ENCODE measurements at regions not wholly inside any gene's neighbourhood (a gene's known extent, or its start where the extent isn't known, plus 50 kb on each side); places are given as distances from the start of the nearest gene placed in this dataset.

DNA sequence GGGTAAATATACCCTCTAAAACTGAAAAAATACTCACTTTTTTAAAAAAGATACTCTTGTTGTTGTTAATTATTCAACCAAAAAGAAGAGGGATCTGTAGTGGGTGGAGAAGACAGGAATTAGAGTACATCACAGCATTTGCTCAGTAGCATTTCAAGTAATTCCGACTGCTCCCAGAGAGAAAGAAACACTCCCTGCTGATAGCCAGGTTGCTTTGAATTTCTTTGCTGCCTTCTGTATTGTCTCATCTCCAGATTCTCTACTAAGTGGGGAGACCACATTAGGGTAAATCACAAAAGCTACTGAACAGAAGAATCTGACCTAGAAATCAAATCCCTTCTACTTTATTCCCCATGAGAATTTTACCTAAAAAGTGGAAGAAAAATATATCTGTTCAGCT lies 661.1 kb downstream of the BRINP3 start:
- Histone ChIP-seq H3K9ac (ENCODE audit: low read depth, low read length) (no peak overlapping the region), H3K9me3 (ENCODE audit: control insufficient read depth, insufficient read depth, low read length) (no peaks in the 10 kb centered on the region), H3K4me1 (ENCODE audit: insufficient read depth, low read length) (no peaks in the 10 kb centered on the region), H3K36me3 (ENCODE audit: insufficient read depth, low read length) (no peaks in the 10 kb centered on the region)

DNA sequence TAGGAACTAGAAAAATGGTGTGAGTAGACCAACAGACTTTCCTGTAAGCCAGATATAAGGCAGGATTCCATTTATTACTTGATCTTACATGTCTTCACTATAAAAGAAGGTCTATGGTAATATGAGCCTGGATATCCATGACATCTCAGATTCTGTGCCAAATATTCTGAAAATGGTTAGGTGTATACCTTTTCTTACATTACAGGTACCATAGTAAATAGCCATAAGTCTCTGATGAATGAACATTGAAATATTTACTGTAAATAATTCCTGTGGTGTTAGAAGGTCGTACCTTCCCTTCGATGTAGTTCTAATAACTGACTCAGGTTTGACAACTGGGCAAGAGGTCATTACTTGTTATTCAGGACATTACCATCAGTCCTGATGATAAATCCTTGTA lies 657.9 kb downstream of the BRINP3 start:
- Histone ChIP-seq H3K9me3 (ENCODE audit: control insufficient read depth, insufficient read depth, low read length) (no peaks in the 10 kb centered on the region), H3K9ac (ENCODE audit: low read depth, low read length) (no peak overlapping the region), H3K36me3 (ENCODE audit: insufficient read depth, low read length) (no peaks in the 10 kb centered on the region), H3K4me1 (ENCODE audit: insufficient read depth, low read length) (no peaks in the 10 kb centered on the region)

DNA sequence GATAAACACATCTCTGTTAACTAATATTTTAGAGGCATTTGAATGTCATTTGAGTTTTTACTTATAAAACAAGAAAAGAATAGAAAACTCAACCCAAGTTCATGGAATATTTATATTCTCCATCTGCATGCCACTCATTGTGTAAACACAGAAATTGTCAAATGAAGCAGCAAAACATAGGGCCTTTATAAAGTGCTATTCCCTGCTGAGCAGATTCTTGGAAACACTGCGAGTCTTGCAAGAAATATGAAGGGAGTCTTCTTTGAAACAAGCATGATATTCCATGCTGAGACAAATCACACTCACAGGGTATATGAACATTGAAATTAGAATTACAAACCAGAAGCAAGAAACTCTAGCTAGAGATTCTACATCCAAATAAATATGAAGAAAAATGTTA lies 655.8 kb downstream of the BRINP3 start:
- Histone ChIP-seq H3K9ac (ENCODE audit: low read depth, low read length) (no peak overlapping the region), H3K36me3 (ENCODE audit: insufficient read depth, low read length) (no peaks in the 10 kb centered on the region), H3K4me1 (ENCODE audit: insufficient read depth, low read length) (no peaks in the 10 kb centered on the region), H3K9me3 (ENCODE audit: control insufficient read depth, insufficient read depth, low read length) (no peaks in the 10 kb centered on the region)

DNA sequence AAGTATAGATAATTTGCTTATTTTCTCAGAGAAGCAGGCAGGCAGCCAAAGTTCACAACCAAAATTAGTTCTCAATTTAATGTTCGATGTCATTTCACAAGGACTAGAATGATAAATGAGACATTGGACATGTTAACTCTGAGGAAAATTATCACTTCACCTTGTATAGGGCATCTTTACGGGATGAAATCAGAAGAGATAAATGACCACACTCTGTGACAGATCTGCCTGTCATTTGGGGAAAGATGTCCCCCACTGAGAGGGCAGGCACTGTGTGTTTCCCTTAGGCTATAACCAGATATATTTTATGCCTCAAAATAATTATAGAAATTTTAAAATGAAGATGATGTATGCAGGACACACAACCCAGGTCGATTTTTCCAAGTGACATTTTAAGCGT lies 642.9 kb downstream of the BRINP3 start:
- no peaks in the 10 kb centered on the region for H3K9me3 ChIP-seq (ENCODE audit: control insufficient read depth, insufficient read depth, low read length)
- H3K4me1 ChIP-seq (ENCODE audit: insufficient read depth, low read length), result no peaks in the 10 kb centered on the region
- H3K36me3 ChIP-seq (ENCODE audit: insufficient read depth, low read length), result no peaks in the 10 kb centered on the region
- no peak overlapping the region for H3K9ac ChIP-seq (ENCODE audit: low read depth, low read length)

DNA sequence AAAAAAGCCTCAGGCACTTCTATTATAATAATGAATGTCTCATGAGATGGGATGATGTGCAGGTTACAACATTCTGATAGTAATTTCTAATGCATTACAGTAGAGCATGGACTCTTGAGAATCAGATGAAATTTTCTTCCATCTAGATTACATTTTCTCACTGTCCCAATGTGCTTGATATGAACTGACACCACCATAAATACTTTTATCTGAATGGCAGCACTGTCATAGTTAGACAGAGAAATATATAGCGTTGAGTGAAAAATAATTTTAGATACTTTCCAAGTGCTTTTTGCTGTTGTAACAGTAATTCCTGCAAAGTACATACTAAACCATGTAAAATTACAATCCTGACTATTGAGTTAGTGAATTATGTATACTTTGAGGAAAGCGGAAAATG lies 630.1 kb downstream of the BRINP3 start:
- H3K9ac ChIP-seq (ENCODE audit: low read depth, low read length), result no peak overlapping the region
- H3K36me3 ChIP-seq (ENCODE audit: insufficient read depth, low read length), result no peaks in the 10 kb centered on the region
- H3K9me3 ChIP-seq (ENCODE audit: control insufficient read depth, insufficient read depth, low read length), result no peaks in the 10 kb centered on the region
- H3K4me1 ChIP-seq (ENCODE audit: insufficient read depth, low read length), result no peaks in the 10 kb centered on the region

DNA sequence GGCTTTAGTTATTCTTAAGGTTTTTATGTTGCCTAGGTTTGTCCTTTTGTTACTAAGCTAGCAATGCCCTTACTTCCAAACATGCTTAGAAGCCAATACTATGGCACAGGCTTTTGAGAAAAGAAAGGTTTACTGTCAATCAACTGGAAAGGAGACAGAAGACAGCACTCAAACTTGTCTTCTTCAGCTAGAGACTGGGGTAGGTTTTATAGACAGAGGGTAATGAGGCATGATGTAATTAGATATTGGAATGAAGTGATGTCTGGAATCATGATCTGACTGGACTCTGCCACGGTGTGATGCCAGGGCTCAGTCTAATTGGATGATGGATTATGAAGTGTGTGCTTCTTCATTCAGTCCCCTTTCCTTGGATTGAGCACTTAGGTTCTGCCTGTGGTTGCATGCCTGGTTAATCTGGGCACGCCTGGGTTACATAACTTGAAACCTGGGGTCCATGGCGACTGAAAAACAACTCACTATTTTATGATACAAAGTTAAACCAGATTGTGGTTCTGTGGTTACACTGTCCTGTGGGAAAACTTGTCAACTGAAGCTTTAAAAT lies 625.8 kb downstream of the BRINP3 start:
- Histone ChIP-seq H3K9me3 (ENCODE audit: control insufficient read depth, insufficient read depth, low read length) (no peaks in the 10 kb centered on the region), H3K4me1 (ENCODE audit: insufficient read depth, low read length) (no peaks in the 10 kb centered on the region), H3K36me3 (ENCODE audit: insufficient read depth, low read length) (no peaks in the 10 kb centered on the region), H3K9ac (ENCODE audit: low read depth, low read length) (no peak overlapping the region)

DNA sequence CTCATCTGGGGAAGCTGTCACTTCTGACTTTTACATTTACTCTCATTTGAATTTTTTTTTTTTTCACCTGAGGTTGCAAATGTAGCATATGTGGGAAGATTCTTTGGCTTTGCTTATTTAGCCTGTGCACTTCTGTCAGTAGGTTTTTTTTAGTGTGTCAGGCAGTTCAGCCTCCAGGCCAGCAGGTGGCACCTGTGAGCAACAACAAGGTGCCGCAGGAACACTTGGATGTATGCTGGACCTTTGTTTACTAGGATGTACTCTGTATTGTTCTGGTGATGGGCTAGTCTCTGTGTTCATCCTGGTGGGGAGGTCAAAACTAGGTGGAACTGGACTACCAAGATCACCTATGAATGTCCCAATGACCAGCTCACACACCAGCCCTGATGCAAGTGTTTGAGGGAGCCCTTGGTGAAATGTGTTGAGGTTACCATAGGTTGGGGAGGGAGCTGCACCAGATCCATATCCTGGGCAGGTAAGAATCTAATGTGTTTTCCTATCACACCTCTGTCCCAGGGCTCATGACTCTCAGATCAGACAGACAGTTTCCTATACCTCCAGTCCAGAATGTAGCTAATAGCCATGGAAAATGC lies 618.2 kb downstream of the BRINP3 start:
- no peaks in the 10 kb centered on the region for H3K4me1 ChIP-seq (ENCODE audit: insufficient read depth, low read length)
- peaks cover 9% of the 10 kb centered on the region; the same call in 1 of the 2 replicates for H3K9me3 ChIP-seq (ENCODE audit: control insufficient read depth, insufficient read depth, low read length)
- H3K36me3 ChIP-seq (ENCODE audit: insufficient read depth, low read length), result no peaks in the 10 kb centered on the region
- H3K9ac ChIP-seq (ENCODE audit: low read depth, low read length), result no peak overlapping the region

DNA sequence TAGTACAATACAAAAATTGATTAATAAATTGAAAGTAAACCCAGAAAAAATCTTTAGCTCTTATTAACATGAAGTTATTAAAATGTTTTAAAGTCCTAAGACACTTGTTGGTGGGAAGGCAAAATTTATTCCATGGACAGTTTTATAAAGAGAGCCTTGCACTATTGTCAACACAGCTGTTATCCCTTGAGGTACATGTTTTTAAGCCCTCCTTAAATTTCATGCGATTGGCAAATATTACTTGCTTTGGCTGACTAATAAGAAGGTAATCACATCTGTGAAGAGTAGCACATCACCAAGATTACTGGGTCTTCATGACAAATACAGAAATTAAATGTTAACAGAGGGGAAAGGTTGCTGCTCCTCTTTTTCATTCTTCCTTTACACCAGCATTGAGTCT lies 611.1 kb downstream of the BRINP3 start:
- Histone ChIP-seq H3K9me3 (ENCODE audit: control insufficient read depth, insufficient read depth, low read length) (no peaks in the 10 kb centered on the region), H3K36me3 (ENCODE audit: insufficient read depth, low read length) (no peaks in the 10 kb centered on the region), H3K4me1 (ENCODE audit: insufficient read depth, low read length) (no peaks in the 10 kb centered on the region), H3K9ac (ENCODE audit: low read depth, low read length) (no peak overlapping the region)

DNA sequence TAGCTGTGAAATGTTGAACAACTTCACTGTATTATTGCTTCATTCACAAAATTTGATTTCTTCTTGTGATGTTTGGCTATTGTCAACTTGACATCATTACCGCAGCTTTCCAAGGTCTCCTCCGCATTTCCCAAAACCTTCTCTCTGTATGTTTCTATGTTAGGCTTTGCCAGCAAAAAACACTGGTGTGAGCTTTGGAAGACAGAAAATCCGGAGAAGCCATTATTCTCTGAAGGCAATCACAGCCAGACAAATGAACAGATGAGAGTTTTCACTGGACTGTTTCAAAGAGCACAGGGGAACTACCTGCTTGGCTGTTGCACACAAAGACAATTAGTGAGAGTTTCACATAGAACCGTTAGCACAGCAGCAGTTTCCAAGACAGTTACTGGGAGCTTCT lies 609.6 kb downstream of the BRINP3 start:
- no peaks in the 10 kb centered on the region for H3K4me1 ChIP-seq (ENCODE audit: insufficient read depth, low read length)

DNA sequence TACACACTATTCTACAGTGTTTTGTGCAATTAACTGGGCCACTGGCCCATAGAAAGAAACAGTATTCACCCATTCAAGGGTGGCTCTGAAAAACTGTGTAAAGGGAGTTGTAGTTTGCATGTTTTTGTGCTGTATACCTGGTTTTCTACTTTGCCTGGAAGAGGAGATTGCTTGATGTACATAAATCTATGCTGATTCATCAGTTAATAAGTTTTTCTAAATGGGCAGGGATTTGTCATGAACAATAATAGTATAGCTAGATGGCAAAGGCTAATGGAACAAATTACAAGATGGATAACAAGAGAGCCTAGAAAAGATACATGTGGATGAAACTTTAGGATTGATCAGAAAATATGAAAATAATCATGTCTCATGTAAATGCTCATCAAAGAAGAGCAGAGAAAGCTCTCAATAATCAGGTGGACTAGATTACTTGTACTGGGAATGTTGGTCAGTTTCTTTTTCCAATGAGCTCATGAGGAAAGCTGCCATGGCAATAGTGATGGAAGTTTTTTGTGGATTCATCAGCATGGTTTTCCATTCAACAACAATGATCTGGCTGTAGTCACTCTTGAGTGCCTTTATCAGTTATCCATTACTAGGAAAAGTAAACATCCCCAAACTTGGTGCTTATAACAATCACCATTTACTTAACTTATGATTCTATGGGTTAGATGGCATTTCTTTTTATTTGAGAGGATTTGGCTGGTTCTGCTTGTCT lies 602.8 kb downstream of the BRINP3 start:
- H3K9ac ChIP-seq (ENCODE audit: low read depth, low read length), result no peak overlapping the region
- H3K4me1 ChIP-seq (ENCODE audit: insufficient read depth, low read length), result no peaks in the 10 kb centered on the region
- H3K36me3 ChIP-seq (ENCODE audit: insufficient read depth, low read length), result no peaks in the 10 kb centered on the region
- no peaks in the 10 kb centered on the region for H3K9me3 ChIP-seq (ENCODE audit: control insufficient read depth, insufficient read depth, low read length)

More for the DNA sequence above, 609.6 kb downstream of the BRINP3 start:
- no peaks in the 10 kb centered on the region for H3K36me3 ChIP-seq (ENCODE audit: insufficient read depth, low read length)
- no peaks in the 10 kb centered on the region for H3K9me3 ChIP-seq (ENCODE audit: control insufficient read depth, insufficient read depth, low read length)
- H3K9ac ChIP-seq (ENCODE audit: low read depth, low read length), result no peak overlapping the region

DNA sequence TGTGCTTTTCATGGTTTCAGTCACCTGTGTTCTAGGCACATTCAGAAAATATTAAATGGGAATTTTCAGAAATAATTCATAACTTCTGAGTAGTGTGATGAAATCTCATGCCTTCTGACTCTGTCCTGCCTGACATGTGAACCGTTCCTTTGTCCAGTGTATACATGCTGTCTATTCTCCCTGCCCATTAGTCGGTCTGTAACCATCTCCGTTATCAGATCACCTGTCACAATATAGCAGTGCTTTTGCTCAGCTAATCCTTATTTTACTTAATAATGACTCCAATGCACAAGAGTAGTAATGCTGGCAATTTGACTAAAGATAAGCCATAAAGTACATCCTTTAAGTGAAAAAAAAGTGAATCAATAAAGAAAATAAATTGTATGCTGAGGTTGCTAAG lies 597.5 kb downstream of the BRINP3 start:
- no peak overlapping the region for H3K9ac ChIP-seq (ENCODE audit: low read depth, low read length)
- H3K36me3 ChIP-seq (ENCODE audit: insufficient read depth, low read length), result no peaks in the 10 kb centered on the region
- H3K9me3 ChIP-seq (ENCODE audit: control insufficient read depth, insufficient read depth, low read length), result peaks cover 4% of the 10 kb centered on the region; the same call in 1 of the 2 replicates
- H3K4me1 ChIP-seq (ENCODE audit: insufficient read depth, low read length), result no peaks in the 10 kb centered on the region

DNA sequence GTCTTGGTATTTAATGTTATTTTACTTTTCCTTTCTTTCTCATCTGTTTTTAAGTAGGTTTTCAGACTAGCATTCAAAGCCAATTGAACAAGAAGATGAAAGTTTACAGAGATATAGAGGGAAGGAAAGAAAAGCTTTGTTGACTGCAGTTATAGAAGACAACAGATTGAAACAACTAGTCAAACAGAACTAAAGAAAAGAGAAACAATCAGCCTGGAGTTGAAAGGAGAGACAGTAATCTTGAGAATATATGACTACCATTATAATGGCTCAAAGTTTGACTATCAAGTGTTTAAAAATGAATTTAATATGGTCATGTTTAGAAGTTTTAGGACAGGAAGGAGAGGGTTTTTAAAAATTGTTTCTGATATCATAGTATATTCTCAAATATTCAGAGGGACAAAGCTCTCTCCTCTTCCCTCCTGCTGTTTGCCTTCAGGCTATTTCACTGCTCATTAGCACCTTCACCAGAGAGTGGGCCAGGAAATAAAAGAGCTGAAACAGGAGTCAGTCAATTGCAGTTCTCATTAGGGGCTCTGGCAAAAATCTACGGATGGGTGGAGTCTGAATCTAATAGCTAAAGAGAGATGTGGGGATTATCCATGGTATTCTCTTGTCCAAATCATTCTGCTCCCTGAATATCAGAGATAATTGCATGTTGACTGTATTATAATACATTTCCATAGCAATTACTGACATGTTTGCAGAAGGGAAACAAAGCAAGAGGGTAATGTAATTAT lies 577.8 kb downstream of the BRINP3 start:
- Histone ChIP-seq H3K4me1 (ENCODE audit: insufficient read depth, low read length) (peaks cover 8% of the 10 kb centered on the region), H3K9ac (ENCODE audit: low read depth, low read length) (no peak overlapping the region), H3K9me3 (ENCODE audit: control insufficient read depth, insufficient read depth, low read length) (no peaks in the 10 kb centered on the region), H3K36me3 (ENCODE audit: insufficient read depth, low read length) (no peaks in the 10 kb centered on the region)

DNA sequence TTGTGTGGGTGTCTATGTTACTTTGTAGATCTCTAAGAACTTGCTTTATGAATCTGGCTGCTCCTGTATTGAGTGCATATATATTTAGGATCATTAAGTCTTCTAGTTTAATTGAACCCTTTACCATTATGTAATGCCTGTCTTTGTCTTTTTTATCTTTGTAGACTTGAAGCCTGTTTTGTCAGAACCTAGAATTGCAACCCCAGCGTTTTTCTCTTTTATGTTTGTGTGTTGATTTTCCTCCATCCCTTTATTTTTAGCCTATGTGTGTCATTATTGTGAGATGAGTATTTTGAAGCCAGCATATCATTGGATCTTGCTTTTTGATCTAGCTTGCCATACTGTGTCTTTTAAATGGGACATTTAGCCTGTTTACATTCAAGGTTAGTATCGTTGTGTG lies 573.2 kb downstream of the BRINP3 start:
- no peaks in the 10 kb centered on the region for H3K36me3 ChIP-seq (ENCODE audit: insufficient read depth, low read length)
- H3K9ac ChIP-seq (ENCODE audit: low read depth, low read length), result no peak overlapping the region
- H3K9me3 ChIP-seq (ENCODE audit: control insufficient read depth, insufficient read depth, low read length), result no peaks in the 10 kb centered on the region
- H3K4me1 ChIP-seq (ENCODE audit: insufficient read depth, low read length), result peaks cover 8% of the 10 kb centered on the region; the same call in 1 of the 2 replicates

DNA sequence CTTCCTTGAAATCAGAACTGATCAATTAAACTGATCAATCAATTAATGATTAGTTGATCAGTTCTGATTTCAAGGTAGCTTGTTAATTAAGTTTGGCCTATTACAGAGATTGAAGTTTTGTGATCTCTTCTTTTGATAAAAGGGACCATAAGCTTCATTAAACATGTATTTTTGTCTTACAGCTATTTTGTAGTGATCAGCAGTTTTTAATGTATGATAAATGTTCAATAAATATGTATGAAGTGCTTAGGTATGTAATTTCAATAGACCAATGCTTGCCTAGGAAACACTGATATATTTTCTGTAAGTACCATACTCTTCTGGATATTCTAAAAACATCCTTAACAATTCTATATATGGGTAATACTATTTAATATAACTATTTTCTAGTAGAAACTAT lies 569.6 kb downstream of the BRINP3 start:
- H3K9ac ChIP-seq (ENCODE audit: low read depth, low read length), result no peak overlapping the region
- no peaks in the 10 kb centered on the region for H3K36me3 ChIP-seq (ENCODE audit: insufficient read depth, low read length)
- H3K4me1 ChIP-seq (ENCODE audit: insufficient read depth, low read length), result no peaks in the 10 kb centered on the region
- H3K9me3 ChIP-seq (ENCODE audit: control insufficient read depth, insufficient read depth, low read length), result no peaks in the 10 kb centered on the region
